GM12872 (cell line): ENCODE measurements at regions not wholly inside any gene's neighbourhood (a gene's known extent, or its start where the extent isn't known, plus 50 kb on each side); places are given as distances from the start of the nearest gene placed in this dataset.
A peak's percentile ranks its signal among the peaks of the same experiment; 100 is the strongest.

Source experiments
- CTCF ChIP-seq: IDR thresholded peaks from 3 replicates; pipeline ENCODE4 v1.5.1; 2011; ENCODE audit warnings: low read depth, mild to moderate bottlenecking, low read length, moderate library complexity; ENCODE audit not compliant: insufficient read depth

- TF ChIP-seq CTCF: peak; percentile 75
Observed at GRCh38 chr2:224650815-224651439, 65.2 kb downstream of the CCDC195 start.

- TF ChIP-seq CTCF: peak; percentile 75
Observed at GRCh38 chr2:224646242-224646846, 61.2 kb upstream of the CUL3 start.

- no peak for TF ChIP-seq CTCF
Observed at GRCh38 chr2:224645722-224646121, 60.6 kb upstream of the CUL3 start.

DNA sequence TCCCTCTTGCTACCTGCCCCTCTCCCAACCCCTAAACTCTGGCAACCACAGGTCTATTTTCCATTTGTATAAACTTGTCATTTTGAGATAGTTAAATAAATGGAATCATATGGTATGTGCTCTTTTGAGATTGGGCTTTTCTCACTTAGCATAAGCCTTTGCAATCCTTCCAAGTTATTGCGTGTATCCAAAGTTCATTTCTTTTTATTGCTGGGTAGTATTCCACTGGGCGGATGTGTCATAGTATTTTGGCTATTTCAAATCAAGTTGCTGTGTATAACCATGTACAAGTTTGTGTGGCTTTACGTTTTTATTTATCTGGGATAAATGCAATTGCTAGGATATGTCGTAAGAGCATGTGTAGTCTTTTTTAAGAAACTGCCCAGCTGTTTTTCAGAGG is 55.5 kb upstream of the CUL3 start:
- TF ChIP-seq CTCF: no peak

GRCh38 chr2:224638301-224638823 is 53.2 kb upstream of the CUL3 start:
- TF ChIP-seq CTCF: no peak
